ENCODE measurements at regions not wholly inside any gene's neighbourhood (a gene's known extent, or its start where the extent isn't known, plus 50 kb on each side); places are given as distances from the start of the nearest gene placed in this dataset.

DNA sequence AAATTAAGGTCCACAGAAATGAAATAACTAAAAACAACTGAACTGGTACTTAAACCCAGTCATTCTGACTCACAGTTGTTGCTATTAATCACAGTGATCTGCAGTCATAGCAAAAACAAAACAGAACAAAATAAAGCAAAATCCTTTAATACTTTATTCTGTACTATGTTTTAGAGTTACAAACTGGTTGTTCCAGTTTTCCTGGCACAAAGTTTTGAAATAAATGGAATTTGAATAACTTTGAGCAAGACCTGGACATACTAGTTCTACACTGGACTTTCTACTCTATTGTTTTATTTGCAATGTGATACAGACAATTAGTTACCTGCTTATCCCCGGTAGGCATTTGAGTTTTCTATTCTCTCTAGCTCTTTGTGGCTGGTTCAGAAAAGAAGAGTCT is 147.9 kb downstream of the DMRT2 start:
- no peak overlapping the region for H3K4me3 ChIP-seq (ENCODE audit: low read length)
- DNase-seq (ENCODE audit: low read depth, low spot score) = no peak

DNA sequence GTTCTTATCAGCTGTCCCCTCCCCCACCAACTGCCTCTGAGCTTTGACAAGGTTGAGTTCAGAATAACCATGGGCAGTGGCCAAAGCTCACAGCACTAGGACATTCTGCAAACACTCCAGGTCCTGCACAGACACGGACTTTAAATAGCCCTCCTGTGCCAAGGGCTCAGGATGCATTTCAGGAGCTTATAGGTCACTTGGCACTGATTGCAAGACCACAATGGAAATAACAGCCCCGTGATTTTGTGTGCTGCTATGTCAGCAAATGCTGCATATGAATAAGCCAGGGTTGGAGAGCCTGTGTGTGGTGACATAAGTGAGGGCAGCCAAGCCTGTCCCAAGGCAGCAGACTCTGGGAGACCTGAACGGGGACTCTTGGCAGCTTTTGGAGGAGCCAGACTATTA is 150.7 kb downstream of the DMRT2 start:
- DNase-seq (ENCODE audit: low read depth, low spot score) = no peak
- no peak overlapping the region for H3K4me3 ChIP-seq (ENCODE audit: low read length)

DNA sequence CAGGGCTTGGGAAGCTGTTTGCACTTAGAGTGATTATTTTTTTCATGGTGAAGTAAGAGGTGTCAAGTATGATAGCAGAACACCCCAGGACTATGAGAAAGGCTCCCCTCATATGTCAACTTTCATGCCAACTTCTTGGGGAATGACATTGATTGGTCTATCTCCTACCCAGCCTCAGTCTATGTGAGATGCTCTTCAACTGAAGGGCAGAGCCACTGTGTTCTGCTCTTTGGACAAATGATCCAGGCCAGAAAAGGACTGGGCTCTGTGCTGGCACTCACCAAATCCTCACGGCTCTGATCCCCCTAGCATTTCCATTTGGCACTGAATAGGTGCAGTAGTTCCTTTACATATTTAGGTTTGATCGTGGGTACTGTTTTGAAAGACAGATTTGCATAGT is 151.1 kb downstream of the DMRT2 start:
- no peak for DNase-seq (ENCODE audit: low read depth, low spot score)
- no peak overlapping the region for H3K4me3 ChIP-seq (ENCODE audit: low read length)

DNA sequence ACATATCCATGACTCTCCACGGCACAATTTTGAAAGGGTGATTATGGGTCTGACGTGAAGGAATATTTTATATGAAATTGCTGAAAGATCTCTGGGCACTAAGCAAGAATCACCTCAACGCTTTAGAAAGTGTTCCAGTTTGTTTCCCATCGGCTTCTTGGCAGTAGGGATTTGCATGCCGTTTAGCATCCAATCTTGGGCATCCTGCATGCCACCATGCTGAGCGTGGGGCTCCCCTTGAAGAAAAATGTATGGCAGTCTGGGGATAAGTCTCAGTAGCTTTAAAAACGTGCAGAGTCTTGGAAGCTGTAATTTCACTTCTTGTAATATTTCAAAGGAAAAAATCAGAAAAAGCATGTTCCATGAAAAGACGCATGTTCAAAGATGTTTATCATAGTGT is 151.7 kb downstream of the DMRT2 start:
- no peak for DNase-seq (ENCODE audit: low read depth, low spot score)
- H3K4me3 ChIP-seq (ENCODE audit: low read length) = no peak overlapping the region

DNA sequence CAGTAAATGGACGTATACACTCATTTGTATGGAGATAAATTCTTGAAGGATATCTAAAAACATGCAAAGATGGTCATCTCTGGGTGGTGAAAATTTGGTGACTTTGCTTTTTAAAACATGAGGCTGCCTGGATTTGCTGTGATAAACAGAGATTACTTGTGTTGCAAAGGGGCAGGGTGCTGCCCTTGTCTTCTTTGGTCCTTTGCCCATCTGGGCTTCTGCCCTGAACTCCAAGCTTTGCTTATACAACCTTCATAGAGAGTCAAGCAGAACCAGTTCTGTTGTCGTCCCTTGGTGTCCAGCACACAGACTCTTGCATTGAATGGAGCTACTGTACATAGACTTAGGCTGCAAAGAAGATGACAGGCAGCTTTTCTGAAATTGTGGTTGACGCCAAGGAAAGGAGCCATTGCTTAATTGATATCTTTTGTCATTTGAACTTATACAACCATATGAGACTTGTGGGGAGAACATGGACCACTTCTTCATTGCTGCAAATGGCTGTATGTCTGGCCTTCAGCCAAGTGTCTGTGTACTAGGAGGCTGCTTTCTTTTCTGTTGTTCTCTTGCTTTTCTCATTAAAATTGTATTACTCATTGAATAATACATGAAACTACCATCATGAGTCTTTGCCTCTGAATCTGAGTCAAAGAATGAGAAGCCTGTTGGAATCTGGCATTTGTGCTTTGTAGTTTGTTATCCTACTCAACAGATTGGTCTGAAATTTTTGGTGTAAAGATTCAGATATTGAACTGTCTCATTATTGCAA is 152.5 kb downstream of the DMRT2 start:
- no peak overlapping the region for H3K4me3 ChIP-seq (ENCODE audit: low read length)
- no peak for DNase-seq (ENCODE audit: low read depth, low spot score)

DNA sequence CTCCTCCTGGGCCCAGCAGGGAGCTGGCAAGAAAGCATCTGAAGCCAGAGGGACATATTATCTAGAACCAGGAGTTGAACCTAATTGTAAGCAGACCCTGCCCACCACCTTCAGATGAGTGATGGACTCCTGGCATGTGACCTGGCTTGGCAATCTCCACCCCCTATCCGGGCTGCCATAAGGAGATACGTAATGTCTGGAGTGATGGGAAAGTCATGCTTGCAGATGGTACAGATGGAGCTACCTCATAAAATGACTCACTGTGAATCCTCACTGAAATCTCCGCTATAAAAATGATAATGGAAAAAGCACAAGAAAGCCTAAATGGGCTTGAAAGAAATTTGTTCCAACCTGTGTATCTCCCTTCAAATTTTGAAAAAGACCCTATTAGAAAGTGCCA is 157.5 kb downstream of the DMRT2 start:
- DNase-seq (ENCODE audit: low read depth, low spot score) = no peak
- H3K4me3 ChIP-seq (ENCODE audit: low read length) = no peak overlapping the region

DNA sequence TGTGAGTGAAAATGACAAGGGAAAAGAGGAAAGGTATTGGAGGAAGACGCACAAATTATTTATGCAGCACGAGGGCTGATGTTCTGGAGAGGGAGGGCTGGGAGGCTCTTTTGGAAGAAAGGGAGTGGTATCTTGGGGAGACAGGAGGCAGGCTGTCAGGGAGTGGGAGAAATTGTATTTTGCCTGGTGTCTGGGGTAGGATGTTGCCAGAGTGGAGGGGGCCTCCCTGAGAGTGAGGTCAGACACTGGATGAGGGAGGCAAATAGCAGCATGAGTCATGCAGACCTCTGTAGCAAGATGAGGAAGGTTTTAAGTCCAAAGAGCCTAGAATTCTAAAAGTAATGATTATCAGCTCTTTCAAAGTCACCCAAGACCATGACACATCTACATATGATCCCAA is 158.0 kb downstream of the DMRT2 start:
- DNase-seq (ENCODE audit: low read depth, low spot score) = no peak
- H3K4me3 ChIP-seq (ENCODE audit: low read length) = no peak overlapping the region

DNA sequence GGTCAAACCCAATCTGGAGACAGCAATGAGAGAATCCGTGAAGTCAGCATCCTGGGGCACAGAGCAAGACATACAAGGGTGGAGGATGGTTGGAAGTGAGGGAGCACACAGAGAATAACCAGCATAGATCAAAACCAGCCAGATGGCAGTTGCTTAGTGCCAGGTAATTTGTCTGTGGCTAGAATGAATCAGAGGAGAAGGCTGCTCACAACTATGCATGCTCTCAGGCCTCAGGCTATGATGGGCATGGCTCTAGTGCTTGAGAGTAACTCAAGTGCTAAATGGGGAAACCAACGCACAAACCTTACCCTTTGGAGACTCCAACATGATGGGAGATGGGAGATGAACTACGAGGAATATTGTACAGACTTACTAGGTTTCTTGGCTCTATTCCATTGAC is 160.8 kb downstream of the DMRT2 start:
- no peak overlapping the region for H3K4me3 ChIP-seq (ENCODE audit: low read length)
- no peak for DNase-seq (ENCODE audit: low read depth, low spot score)

DNA sequence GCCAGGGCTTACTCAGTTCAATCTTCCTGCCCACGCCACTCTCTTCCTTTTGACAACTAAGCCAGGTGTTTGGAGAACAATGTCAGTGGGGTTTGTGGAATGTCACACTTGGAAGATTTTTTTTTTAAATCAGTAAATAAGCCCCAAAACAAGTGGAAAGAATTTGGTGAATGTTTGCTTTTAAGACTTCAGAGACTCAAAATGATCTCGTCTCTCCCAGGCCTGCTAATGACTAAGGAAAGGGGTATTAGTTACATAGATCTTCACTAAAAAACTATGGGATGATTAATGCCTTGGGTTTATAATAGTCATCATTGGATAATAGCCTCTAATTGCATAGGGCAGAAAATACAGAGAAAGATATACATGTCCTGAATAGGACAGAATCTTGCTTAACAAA is 166.4 kb downstream of the DMRT2 start:
- no peak overlapping the region for H3K4me3 ChIP-seq (ENCODE audit: low read length)
- DNase-seq (ENCODE audit: low read depth, low spot score) = no peak

DNA sequence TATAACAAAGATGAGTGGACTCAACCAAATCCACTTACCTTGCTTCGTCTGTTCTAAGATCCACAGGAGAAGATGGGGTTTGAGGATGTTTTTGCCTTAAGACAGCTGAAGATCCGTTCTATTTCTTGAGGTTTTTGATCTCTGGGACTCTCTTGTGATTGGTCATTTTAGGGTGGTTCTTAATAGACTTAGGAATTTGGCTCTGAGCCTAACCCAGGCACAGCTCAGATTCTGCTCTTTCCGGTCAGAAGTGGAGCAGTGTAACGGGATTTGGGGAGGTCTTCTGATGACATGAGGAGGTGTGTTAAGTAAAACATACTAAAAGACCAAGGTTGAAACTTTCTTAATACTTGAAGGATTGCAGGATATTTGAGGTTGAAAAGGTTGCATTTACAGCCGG is 166.9 kb downstream of the DMRT2 start:
- no peak for DNase-seq (ENCODE audit: low read depth, low spot score)
- H3K4me3 ChIP-seq (ENCODE audit: low read length) = no peak overlapping the region

DNA sequence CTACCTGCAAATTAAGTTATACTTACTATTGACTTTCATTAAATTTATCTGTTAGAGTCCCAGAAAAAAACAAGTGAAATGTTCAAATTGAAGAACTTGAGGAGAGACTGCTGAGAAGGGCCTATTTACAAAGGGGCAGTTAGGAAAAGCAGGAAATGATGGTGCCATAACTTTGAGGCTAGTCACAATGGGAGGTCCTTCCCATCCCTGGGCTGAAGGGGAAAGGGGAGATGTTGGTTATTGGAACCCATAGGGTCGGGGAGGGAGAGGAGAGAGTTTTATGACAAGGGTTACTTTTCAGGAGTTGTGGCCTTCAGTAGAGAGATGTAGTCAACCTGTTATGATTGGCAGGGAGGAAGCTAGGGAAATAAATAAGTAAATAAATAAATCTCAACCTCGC is 169.1 kb downstream of the DMRT2 start:
- H3K4me3 ChIP-seq (ENCODE audit: low read length) = no peak overlapping the region
- DNase-seq (ENCODE audit: low read depth, low spot score) = no peak

DNA sequence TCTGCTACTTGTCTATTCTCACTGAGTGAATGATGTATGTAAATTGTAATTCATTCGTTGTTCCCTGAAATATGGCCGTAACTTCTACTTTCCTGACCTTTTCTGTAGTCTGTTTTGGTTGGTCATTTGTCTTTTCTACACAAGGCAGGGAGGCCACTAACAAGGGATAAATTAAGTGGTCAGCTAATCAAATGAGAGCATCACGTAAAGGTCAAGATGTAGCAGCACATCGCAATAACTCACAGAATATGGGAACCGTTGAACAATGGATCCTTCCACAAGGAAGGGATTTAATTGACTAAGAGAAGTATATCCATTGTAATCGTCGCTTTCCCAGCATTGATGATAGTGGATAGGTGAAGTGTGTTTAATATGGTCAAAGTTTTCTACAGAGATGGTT is 171.1 kb downstream of the DMRT2 start:
- no peak for DNase-seq (ENCODE audit: low read depth, low spot score)
- H3K4me3 ChIP-seq (ENCODE audit: low read length) = no peak overlapping the region

DNA sequence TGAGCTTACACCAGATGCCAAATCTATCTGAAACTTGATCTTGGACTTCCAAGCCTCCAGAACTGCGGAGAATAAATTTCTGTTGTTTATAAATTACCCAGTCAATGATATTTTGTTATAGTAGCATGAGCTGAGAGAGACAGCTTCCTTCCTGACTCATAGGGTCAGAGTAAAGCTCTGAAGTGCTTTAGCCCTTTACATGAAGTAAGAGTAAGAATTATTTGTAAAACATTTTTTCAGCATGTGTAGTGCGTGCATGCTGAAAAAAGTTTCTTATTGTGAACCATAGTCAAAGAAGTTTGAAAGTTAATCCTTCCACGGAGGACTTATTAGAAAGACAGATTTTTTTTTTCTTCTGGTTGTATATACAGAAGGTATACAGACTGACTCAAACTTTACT is 172.4 kb downstream of the DMRT2 start:
- no peak overlapping the region for H3K4me3 ChIP-seq (ENCODE audit: low read length)
- no peak for DNase-seq (ENCODE audit: low read depth, low spot score)

DNA sequence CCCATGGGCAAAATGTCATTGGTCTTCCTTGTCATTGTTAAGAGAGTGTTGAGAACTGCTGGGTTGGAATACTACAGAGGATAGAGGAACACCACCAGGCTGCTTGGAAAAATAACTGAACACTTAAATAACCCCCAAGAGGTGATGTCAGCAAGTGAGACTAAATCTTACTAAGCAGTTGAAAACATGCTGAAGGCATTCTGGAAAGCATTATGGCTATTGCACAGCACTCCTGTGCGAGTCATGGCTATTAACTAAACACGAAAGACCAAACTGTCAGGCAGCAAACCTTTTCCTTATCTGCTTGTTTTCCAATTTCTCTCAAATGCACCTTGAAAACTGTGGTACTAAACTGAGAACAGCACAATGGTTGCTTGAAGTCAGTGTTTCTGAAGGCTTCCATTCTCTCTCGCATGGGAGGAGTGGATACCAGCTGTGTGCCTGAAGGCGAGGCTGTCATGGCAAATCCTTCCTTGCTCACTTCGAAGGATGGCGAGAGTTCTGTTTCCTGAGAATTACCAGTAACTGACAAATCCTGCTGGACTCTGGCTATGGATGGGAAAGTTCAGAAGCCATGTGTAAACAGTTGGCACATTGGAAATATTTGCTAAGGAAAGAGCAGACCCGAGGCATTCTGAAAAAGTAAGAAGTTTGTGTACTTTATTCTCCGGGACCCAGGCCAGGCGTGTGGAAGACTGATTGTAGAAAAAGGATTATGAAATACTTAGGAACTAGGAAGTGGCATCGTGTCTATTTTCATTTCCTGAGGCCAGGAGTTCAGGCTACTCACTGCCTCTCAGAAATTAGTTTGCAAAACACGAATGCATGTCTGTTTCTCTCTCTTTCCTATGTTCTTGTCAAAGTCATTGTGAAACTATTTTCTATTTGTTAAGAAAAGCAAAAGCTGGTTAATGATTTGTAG is 182.1 kb downstream of the DMRT2 start:
- no peak for DNase-seq (ENCODE audit: low read depth, low spot score)
- H3K4me3 ChIP-seq (ENCODE audit: low read length) = no peak overlapping the region

DNA sequence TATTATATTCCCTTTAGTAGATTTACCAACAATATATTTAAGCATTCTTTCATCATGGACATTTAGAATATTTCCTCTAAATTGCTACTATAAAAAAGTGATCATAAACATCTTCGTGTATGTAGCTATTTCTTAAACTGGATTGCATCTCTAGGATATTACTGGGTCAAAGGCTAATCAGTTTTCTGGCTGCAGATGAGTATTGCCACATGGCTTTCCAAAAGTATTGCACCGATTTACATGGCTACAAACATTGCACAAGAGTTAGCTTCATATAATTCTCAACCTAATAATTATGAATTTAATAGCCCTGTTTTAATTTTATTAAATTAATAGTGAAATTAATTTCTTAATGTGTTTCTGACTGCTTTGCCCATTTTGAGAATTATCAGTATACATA is 183.4 kb downstream of the DMRT2 start:
- DNase-seq (ENCODE audit: low read depth, low spot score) = no peak
- H3K4me3 ChIP-seq (ENCODE audit: low read length) = no peak overlapping the region

DNA sequence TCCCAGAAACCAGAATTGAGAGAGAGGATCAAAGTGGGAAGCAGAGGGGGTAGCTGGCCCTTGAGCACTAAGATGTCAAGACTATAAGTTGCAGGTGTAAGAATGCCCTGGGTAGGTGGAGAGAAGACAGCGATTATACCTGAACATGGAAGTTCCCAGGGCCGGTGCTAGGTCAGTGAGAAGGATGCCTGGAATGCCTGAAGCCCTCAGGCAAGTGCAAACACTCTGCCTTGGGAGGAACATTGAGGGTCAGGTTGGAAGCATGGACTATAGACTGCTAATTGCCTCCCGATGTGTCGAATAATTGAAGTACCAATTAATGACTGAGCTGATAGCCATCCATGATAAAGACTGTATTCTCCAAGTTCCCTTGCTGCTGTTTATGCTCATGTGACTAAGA is 185.5 kb downstream of the DMRT2 start:
- DNase-seq (ENCODE audit: low read depth, low spot score) = no peak
- H3K4me3 ChIP-seq (ENCODE audit: low read length) = no peak overlapping the region

DNA sequence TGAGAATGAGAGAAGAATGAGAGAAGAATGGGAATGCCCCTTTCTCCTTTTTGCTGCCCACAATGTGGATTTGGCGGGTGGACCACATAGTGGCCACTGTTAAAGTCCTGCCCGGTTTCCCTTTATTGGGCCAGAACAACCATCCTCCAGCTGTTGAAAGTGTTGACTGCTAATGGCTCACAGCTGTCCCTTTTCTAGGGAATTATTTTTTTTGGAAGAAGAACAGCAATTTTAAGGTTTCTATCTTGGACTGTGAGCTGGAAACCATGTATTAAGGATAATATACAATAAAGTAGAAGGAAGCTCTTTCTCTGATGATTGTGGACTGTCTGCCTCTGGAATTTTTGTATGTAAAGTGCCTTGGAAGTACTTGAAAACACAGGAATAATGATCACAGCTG is 185.9 kb downstream of the DMRT2 start:
- DNase-seq (ENCODE audit: low read depth, low spot score) = no peak

DNA sequence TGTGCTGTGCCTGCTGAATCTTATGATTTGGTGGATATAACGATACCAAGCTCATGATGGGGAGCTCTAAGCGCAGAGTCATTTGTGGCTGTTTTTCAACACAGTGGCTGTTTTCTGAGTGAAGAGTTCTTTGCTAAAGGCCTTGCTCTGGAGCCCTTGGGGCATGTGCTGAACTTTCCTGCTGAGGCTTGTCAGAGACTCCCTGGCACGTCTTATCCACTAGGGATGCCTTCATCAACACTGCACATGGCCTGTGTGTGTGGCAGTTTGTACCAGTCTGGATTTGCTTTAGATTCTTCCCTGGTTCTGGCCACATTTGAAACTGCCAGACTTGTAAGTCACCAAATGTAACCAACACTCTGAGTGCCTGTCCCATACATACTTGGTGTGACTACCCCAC is 188.2 kb downstream of the DMRT2 start:
- no peak for DNase-seq (ENCODE audit: low read depth, low spot score)
- H3K4me3 ChIP-seq (ENCODE audit: low read length) = no peak overlapping the region

More for the DNA sequence above, 185.9 kb downstream of the DMRT2 start:
- H3K4me3 ChIP-seq (ENCODE audit: low read length) = no peak overlapping the region

DNA sequence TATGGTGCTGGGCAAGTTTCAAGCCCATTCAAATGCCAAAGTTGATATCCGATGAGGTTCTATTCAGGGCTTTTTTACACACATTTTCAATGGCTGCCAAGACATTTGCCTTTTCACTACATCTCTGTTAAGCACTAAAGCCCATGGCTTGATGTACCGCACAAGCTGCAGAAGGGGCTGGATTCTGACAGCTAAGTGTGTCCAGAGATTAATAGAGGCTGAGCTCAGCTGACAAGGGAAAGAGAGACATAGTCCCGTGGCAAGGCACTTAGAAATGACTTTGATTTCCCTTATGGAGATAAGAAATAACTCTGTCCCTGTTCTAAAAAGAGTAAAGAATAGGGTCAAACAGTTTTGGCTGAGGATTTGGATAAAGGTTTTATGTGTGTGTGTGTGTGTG is 198.6 kb downstream of the DMRT2 start:
- no peak for DNase-seq (ENCODE audit: low read depth, low spot score)

DNA sequence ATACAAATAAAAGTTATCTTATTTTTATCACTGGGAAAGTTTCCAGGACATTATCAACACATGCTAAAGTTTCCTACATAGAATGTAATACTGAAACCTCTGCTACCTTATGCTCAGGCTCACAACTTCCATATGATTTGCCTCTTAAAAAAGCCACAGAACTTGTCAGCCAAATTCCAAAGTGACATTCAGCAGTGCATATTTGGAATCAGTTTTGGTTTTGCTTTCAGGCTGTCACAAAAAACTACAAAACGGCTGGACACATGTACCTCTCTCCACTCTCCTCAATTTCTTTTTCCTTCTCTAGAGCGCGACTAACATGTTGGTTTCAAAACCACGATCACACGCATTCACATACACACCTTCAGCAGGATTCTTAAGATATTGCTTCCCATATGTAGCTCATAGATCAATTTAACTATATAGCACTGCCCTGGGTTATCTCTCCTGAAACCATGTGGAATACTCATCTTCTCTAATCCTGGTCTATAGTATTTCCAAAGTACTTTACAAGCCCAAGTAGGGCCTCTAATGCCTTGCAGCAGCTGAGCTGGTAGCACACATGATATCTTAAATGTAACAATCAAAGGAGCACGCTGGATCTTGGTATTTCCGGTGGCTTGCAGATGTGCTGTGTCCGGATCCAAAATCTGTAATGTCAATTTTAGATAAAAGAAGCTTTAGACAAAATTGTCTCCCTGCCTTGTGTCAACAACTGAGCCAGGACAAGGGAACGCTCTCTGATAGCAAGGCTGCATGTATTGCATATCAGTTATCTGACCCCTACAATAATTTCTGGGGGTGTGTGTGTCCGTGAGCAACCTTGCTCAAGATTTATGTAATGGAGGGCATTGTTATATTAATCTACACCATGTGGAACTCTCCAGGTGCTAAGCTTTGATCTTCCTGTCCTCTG is 203.2 kb downstream of the DMRT2 start:
- no peak for DNase-seq (ENCODE audit: low read depth, low spot score)

More for the DNA sequence above, 198.6 kb downstream of the DMRT2 start:
- no peak overlapping the region for H3K4me3 ChIP-seq (ENCODE audit: low read length)

More for the DNA sequence above, 203.2 kb downstream of the DMRT2 start:
- no peak overlapping the region for H3K4me3 ChIP-seq (ENCODE audit: low read length)
